Smooth muscle cell (in vitro differentiated cells): ENCODE measurements at regions not wholly inside any gene's neighbourhood (a gene's known extent, or its start where the extent isn't known, plus 50 kb on each side); places are given as distances from the start of the nearest gene placed in this dataset. TPM values are rescaled to one million over a fixed set of nuclear protein-coding genes. Genes with fewer than 3 reads are reported as not detected.

Source experiments
- DNase-seq: peaks from one replicate; lab custom pipeline; 2025; ENCODE audit not compliant: unreplicated experiment; lab: John Stamatoyannopoulos, UW
- H2AFZ ChIP-seq: fragments of 200-600 bp; sonication (generic); 2 replicates; pipeline ENCODE4 v1.6.0; 2016; ENCODE audit warnings: antibody characterized with exemption, low read depth, mild to moderate bottlenecking
- H3F3A ChIP-seq: fragments of 200-600 bp; sonication (generic); 2 replicates; pipeline ENCODE4 v1.6.0; 2017; ENCODE audit warnings: antibody characterized with exemption, low read depth
- H3K27ac ChIP-seq: fragments of 200-600 bp; sonication (generic); 2 replicates; pipeline ENCODE4 v1.5.1; 2016; ENCODE audit warnings: low read depth, mild to moderate bottlenecking
- H3K27me3 ChIP-seq: fragments of 200-600 bp; sonication (generic); 2 replicates; pipeline ENCODE4 v1.6.1; 2016; ENCODE audit warnings: low read depth, mild to moderate bottlenecking
- H3K36me3 ChIP-seq: fragments of 200-600 bp; sonication (generic); 2 replicates; pipeline ENCODE4 v1.5.1; 2016; ENCODE audit warnings: low read depth
- H3K4me1 ChIP-seq: fragments of 200-600 bp; sonication (generic); 2 replicates; pipeline ENCODE4 v1.5.1; 2016; ENCODE audit warnings: low read depth
- H3K4me2 ChIP-seq: fragments of 200-600 bp; sonication (generic); 2 replicates; pipeline ENCODE4 v1.6.0; 2016; ENCODE audit warnings: mild to moderate bottlenecking
- H3K4me3 ChIP-seq: fragments of 200-600 bp; sonication (generic); 2 replicates; pipeline ENCODE4 v1.5.1; 2016; ENCODE audit warnings: mild to moderate bottlenecking
- H3K79me2 ChIP-seq: fragments of 200-600 bp; sonication (generic); 2 replicates; pipeline ENCODE4 v1.6.0; 2016; ENCODE audit warnings: low read depth, mild to moderate bottlenecking
- H3K9ac ChIP-seq: fragments of 200-600 bp; sonication (generic); 2 replicates; pipeline ENCODE4 v1.6.0; 2016; ENCODE audit warnings: low read depth
- H3K9me3 ChIP-seq: fragments of 200-600 bp; sonication (generic); replicated peaks from 2 replicates; pipeline ENCODE4 v1.5.1; 2016; ENCODE audit warnings: low read depth
- H4K20me1 ChIP-seq: fragments of 200-600 bp; sonication (generic); 2 replicates; pipeline ENCODE4 v1.6.0; 2016; ENCODE audit warnings: low read depth
- CTCF ChIP-seq: fragments of 200-600 bp; sonication (generic); IDR thresholded peaks from 2 replicates; pipeline ENCODE4 v1.5.1; 2017; ENCODE audit warnings: borderline replicate concordance, mild to moderate bottlenecking, antibody characterized with exemption; ENCODE audit not compliant: insufficient read depth, poor library complexity, severe bottlenecking
- WGBS: methylation state at CpG from one replicate; pipeline ENCODE4 v1.1.7; 2016; ENCODE audit warnings: low lambda C conversion rate; 5-methylcytosine and 5-hydroxymethylcytosine counted together
- small RNA-seq: library from RNA; depleted of rRNA; stranded (forward); fragments of <200 nt; gene quantifications from one replicate; pipeline ENCODE3, GENCODE V24; 2014

- WGBS: 49% methylated on average over 2 of the region's 2 CpGs
- no peaks in the 10 kb centered on the region for H3F3A ChIP-seq
- H3K79me2 ChIP-seq: no peaks in the 10 kb centered on the region
- TF ChIP-seq CTCF: no peak
- no peak overlapping the region for H3K4me3 ChIP-seq
- no peak for DNase-seq
- H3K4me1 ChIP-seq: no peaks in the 10 kb centered on the region
- no peaks in the 10 kb centered on the region for H4K20me1 ChIP-seq
- H2AFZ ChIP-seq: no peak overlapping the region
- H3K27ac ChIP-seq: no peak overlapping the region
- no peak overlapping the region for H3K9ac ChIP-seq
- no peaks in the 10 kb centered on the region for H3K36me3 ChIP-seq
- H3K4me2 ChIP-seq: peak overlapping the region; percentile 23
- peaks cover 12% of the 10 kb centered on the region for H3K27me3 ChIP-seq
- no peaks in the 10 kb centered on the region for H3K9me3 ChIP-seq
Observed at GRCh38 chr6:133187657-133188453, 53.3 kb upstream of the EYA4 start.

- no peak overlapping the region for H2AFZ ChIP-seq
- no peaks in the 10 kb centered on the region for H3K36me3 ChIP-seq
- no peak overlapping the region for H3K27ac ChIP-seq
- no peak for TF ChIP-seq CTCF
- H3F3A ChIP-seq: no peaks in the 10 kb centered on the region
- no peaks in the 10 kb centered on the region for H4K20me1 ChIP-seq
- H3K9ac ChIP-seq: no peak overlapping the region
- no peak for DNase-seq
- H3K27me3 ChIP-seq: no peaks in the 10 kb centered on the region
- WGBS: 97% methylated on average over 3 of the region's 3 CpGs
- H3K79me2 ChIP-seq: no peaks in the 10 kb centered on the region
- no peak overlapping the region for H3K4me2 ChIP-seq
- H3K9me3 ChIP-seq: no peaks in the 10 kb centered on the region
- H3K4me3 ChIP-seq: no peak overlapping the region
- no peaks in the 10 kb centered on the region for H3K4me1 ChIP-seq
Observed at GRCh38 chr6:133190912-133191311, 50.2 kb upstream of the EYA4 start.

GRCh38 chr6:133191323-133191722 is 49.8 kb upstream of the EYA4 start:
- no peak overlapping the region for H2AFZ ChIP-seq
- no peak overlapping the region for H3K27ac ChIP-seq
- H3K27me3 ChIP-seq: no peaks in the 10 kb centered on the region
- no peak for TF ChIP-seq CTCF
- H4K20me1 ChIP-seq: no peaks in the 10 kb centered on the region
- H3K4me1 ChIP-seq: no peaks in the 10 kb centered on the region
- H3K36me3 ChIP-seq: no peaks in the 10 kb centered on the region
- DNase-seq: no peak
- 40% methylated on average over 2 of the region's 2 CpGs for WGBS
- no peak overlapping the region for H3K9ac ChIP-seq
- no peak overlapping the region for H3K4me2 ChIP-seq
- no peaks in the 10 kb centered on the region for H3K79me2 ChIP-seq
- no peak overlapping the region for H3K4me3 ChIP-seq
- no peaks in the 10 kb centered on the region for H3F3A ChIP-seq
- H3K9me3 ChIP-seq: no peaks in the 10 kb centered on the region

Small RNAs in the stretch of these regions (small RNA-seq; reads per million reads assigned to genes)
- gene MTCYBP4: not detected
